ENCODE measurements at regions not wholly inside any gene's neighbourhood (a gene's known extent, or its start where the extent isn't known, plus 50 kb on each side); places are given as distances from the start of the nearest gene placed in this dataset.

GRCh38 chr11:15451713-15452112 is 337.0 kb downstream of the INSC start:
- Histone ChIP-seq H3K4me3 (no peak overlapping the region), H3K4me1 (no peaks in the 10 kb centered on the region), H3K27me3 (no peaks in the 10 kb centered on the region), H3K36me3 (no peaks in the 10 kb centered on the region), H3K9me3 (no peaks in the 10 kb centered on the region), H3K27ac (no peak overlapping the region)
- intact Hi-C loops (cut with DNase I), result no loop called here
- 76 to 88% methylated on average over 2 of the region's 2 CpGs for WGBS, 2 donors
- no peak for DNase-seq
- TF ChIP-seq CTCF (IDR thresholded peaks at IDR 0.05), result no peak
- FAIRE-seq, result no peak
- no peak for ATAC-seq

- Histone ChIP-seq H3K4me1 (no peaks in the 10 kb centered on the region), H3K36me3 (no peaks in the 10 kb centered on the region), H3K9me3 (no peaks in the 10 kb centered on the region), H3K4me3 (no peak overlapping the region), H3K27ac (no peak overlapping the region), H3K27me3 (no peaks in the 10 kb centered on the region)
- TF ChIP-seq CTCF (IDR thresholded peaks at IDR 0.05), result no peak
- DNase-seq (no peak), ATAC-seq (no peak), FAIRE-seq (no peak)
- 89 to 91% methylated on average over 2 of the region's 2 CpGs for whole genome bisulfite sequencing, 2 donors
- intact Hi-C loops (cut with DNase I), result no loop called here
Measured at GRCh38 chr11:15453211-15453765, 338.6 kb downstream of the INSC start.

- H3K27me3 ChIP-seq, result no peaks in the 10 kb centered on the region
- intact Hi-C loops (cut with DNase I), result no loop called here
- no peak for FAIRE-seq
- H3K4me1 ChIP-seq, result no peaks in the 10 kb centered on the region
- no peak for TF ChIP-seq CTCF (IDR thresholded peaks at IDR 0.05)
- H3K4me3 ChIP-seq, result no peak overlapping the region
- H3K27ac ChIP-seq, result no peak overlapping the region
- no peak for DNase-seq
- ATAC-seq, result no peak
- 79 to 85% methylated on average over 4 of the region's 4 CpGs for WGBS, 2 donors
- H3K36me3 ChIP-seq, result no peaks in the 10 kb centered on the region
- no peaks in the 10 kb centered on the region for H3K9me3 ChIP-seq
Measured at GRCh38 chr11:15468466-15468865, 353.7 kb downstream of the INSC start.

GRCh38 chr11:15471048-15471894 is 356.5 kb downstream of the INSC start:
- Histone ChIP-seq H3K4me3 (no peak overlapping the region), H3K27ac (no peak overlapping the region), H3K27me3 (no peaks in the 10 kb centered on the region), H3K36me3 (no peaks in the 10 kb centered on the region), H3K4me1 (no peaks in the 10 kb centered on the region), H3K9me3 (no peaks in the 10 kb centered on the region)
- TF ChIP-seq CTCF (IDR thresholded peaks at IDR 0.05), result no peak
- intact Hi-C loops (cut with DNase I), result no loop called here
- no peak for DNase-seq
- FAIRE-seq, result no peak
- 73 to 74% methylated on average over 7 of the region's 7 CpGs for WGBS, 2 donors
- peak in 1 of 4 donors; percentile 29 for ATAC-seq
